HepG2 (cell line): ENCODE measurements at regions not wholly inside any gene's neighbourhood (a gene's known extent, or its start where the extent isn't known, plus 50 kb on each side); places are given as distances from the start of the nearest gene placed in this dataset.

Experiments used
- ATAC-seq: fragments of 200-7000 bp; cut with Tn5 transposase; 3 replicates; pipeline ENCODE4 v1.9.1; 2020; ENCODE audit warnings: mild to moderate bottlenecking, moderate library complexity
- BruUV-seq: library from RNA; stranded (reverse); fragments of 400-500 nt; replicated peaks from 2 replicates; lab custom pipeline; 2021; lab: Mats Ljungman, UMichigan
- CTCF ChIA-PET: fragments of 300-600 bp; formaldehyde crosslinking; extraction: SDS; loops from one replicate; lab custom pipeline; 2021; ENCODE audit warnings: low total read pairs, inconsistent platforms, low intra/inter-chr PET ratio; lab: Yijun Ruan, JAX
- POLR2A ChIA-PET: fragments of 350-600 bp; sonication (Branson Sonifier 250); formaldehyde crosslinking; loops from one replicate; lab custom pipeline; 2020; ENCODE audit warnings: antibody characterized with exemption, inconsistent platforms; lab: Yijun Ruan, JAX
- DNase-seq: peaks from one replicate; pipeline ENCODE4 v3.0.0-alpha.2; 2015; ENCODE audit warnings: low spot score
- FAIRE-seq: peaks from 3 replicates; lab custom pipeline; 2011; peaks lifted over from hg19 to GRCh38; lab: Jason Lieb, UNC
- H2AFZ ChIP-seq: one replicate; pipeline ENCODE4 v1.6.1; 2011; ENCODE audit warnings: low read length, inconsistent platforms
- H3K27ac ChIP-seq: fragments of 300-600 bp; 3 replicates; pipeline ENCODE4 v1.8.0; 2011; ENCODE audit warnings: mixed run types, mild to moderate bottlenecking, mixed read lengths, low read length, inconsistent platforms; ENCODE audit not compliant: insufficient read depth; ENCODE audit errors: extremely low read length
- H3K27me3 ChIP-seq, 2 experiments: fragments of 200-600 bp in 1 of 2; 2 replicates in 1 of 2; 3 replicates in 1 of 2; pipeline versions ENCODE4 v1.6.0 to v1.8.0; 2011; ENCODE audit warnings: low read length in 2 of 2, mild to moderate bottlenecking in 2 of 2, moderate library complexity in 2 of 2, inconsistent platforms in 1 of 2; ENCODE audit not compliant: insufficient read depth in 2 of 2, control insufficient read depth in 1 of 2
- H3K36me3 ChIP-seq, 2 experiments: fragments of 200-600 bp in 1 of 2; replicated peaks in 1 of 2; 2 replicates in 1 of 2; 3 replicates in 1 of 2; pipeline versions ENCODE4 v1.5.1 to v1.8.0; 2011; ENCODE audit warnings: low read length in 2 of 2, inconsistent platforms in 1 of 2; ENCODE audit not compliant: insufficient read depth in 2 of 2, control insufficient read depth in 1 of 2
- H3K4me1 ChIP-seq: 2 replicates; pipeline ENCODE4 v1.5.1; 2012; ENCODE audit warnings: low read length, inconsistent platforms; ENCODE audit not compliant: insufficient read depth
- H3K4me2 ChIP-seq: 2 replicates; pipeline ENCODE4 v1.6.0; 2011; ENCODE audit warnings: low read depth, low read length, inconsistent platforms
- H3K4me3 ChIP-seq, 3 experiments: fragments of 200-600 bp in 1 of 3; sonication (generic), shearing (Covaris generic) in 1 of 3; replicated peaks in 1 of 3; 2 replicates each; pipeline ENCODE4 v1.5.1; 2011 to 2016; ENCODE audit warnings: low read length in 3 of 3, inconsistent platforms in 2 of 3, low read depth in 2 of 3, mild to moderate bottlenecking in 2 of 3, control low read depth in 1 of 3, mixed read lengths in 1 of 3; ENCODE audit not compliant: insufficient read depth in 1 of 3
- H3K79me2 ChIP-seq: one replicate; pipeline ENCODE4 v1.6.1; 2011; ENCODE audit warnings: low read length, inconsistent platforms; ENCODE audit not compliant: insufficient read depth
- H3K9ac ChIP-seq: 2 replicates; pipeline ENCODE4 v1.6.0; 2011; ENCODE audit warnings: mild to moderate bottlenecking, low read depth, low read length, inconsistent platforms; ENCODE audit not compliant: insufficient read depth
- H3K9me3 ChIP-seq: 2 replicates; pipeline ENCODE4 v1.5.1; 2012; ENCODE audit warnings: mild to moderate bottlenecking, low read length
- H4K20me1 ChIP-seq: 2 replicates; pipeline ENCODE4 v1.6.0; 2011; ENCODE audit warnings: inconsistent platforms, mild to moderate bottlenecking, low read length, moderate library complexity; ENCODE audit not compliant: insufficient read depth
- NFE2L2 ChIP-seq: fragments of 150-350 bp; IDR thresholded peaks from 2 replicates; pipeline ENCODE4 v1.6.1; 2014; ENCODE audit warnings: low read length
- ZNF883 ChIP-seq: sonication (generic); formaldehyde crosslinking; IDR thresholded peaks from 2 replicates; pipeline ENCODE4 v1.5.1; 2020; ENCODE audit warnings: mild to moderate bottlenecking, missing genetic modification reagents; ENCODE audit errors: not compliant biosample characterization
- WGBS: methylation state at CpG from one replicate; pipeline ENCODE4 v1.1.6; 2017; ENCODE audit warnings: low lambda C conversion rate; 5-methylcytosine and 5-hydroxymethylcytosine counted together
- in situ Hi-C: cut with HindIII; loops from 2 replicates; pipeline ENCODE4 v1.10.0; 2017; ENCODE audit warnings: low pct_unique_long_range_greater_than_20kb; ENCODE audit not compliant: extremely low pct_ligation_motif_present
- intact Hi-C: fragments of 100-400 bp; cut with micrococcal nuclease; formaldehyde crosslinking; loops from one replicate; pipeline ENCODE4 v1.10.0; 2022; ENCODE audit not compliant: unreplicated experiment
- TF ChIP-seq, protein P1 (sequence below): sonication (generic); formaldehyde crosslinking; IDR thresholded peaks from 2 replicates; pipeline ENCODE4 v1.4.0; 2020; ENCODE audit warnings: mild to moderate bottlenecking, missing genetic modification reagents
- TF ChIP-seq, protein P2 (sequence below): sonication (generic); formaldehyde crosslinking; IDR thresholded peaks from 2 replicates; pipeline ENCODE4; 2020; ENCODE audit warnings: missing genetic modification reagents, mild to moderate bottlenecking, borderline replicate concordance

DNA sequence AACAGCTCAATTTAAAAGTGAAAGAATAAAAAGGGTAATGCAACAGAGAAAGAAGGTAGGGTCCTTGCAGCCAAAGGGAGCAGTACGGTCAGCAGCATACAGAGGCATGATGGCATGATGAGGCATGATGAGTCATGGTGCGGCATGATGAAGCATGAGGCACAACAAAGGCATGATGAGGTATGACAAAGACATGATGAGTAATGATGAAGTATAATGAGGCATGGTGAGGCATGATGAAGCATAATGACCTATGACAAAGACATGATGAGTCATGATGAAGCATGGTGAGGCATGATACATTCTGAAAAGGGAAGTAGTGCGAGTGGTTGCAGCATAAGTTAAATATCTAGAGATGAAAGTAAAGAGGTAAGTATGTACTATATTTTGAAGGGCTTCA is 673.2 kb downstream of the TMEM182 start (continued):
- TF ChIP-seq, protein P1, sequence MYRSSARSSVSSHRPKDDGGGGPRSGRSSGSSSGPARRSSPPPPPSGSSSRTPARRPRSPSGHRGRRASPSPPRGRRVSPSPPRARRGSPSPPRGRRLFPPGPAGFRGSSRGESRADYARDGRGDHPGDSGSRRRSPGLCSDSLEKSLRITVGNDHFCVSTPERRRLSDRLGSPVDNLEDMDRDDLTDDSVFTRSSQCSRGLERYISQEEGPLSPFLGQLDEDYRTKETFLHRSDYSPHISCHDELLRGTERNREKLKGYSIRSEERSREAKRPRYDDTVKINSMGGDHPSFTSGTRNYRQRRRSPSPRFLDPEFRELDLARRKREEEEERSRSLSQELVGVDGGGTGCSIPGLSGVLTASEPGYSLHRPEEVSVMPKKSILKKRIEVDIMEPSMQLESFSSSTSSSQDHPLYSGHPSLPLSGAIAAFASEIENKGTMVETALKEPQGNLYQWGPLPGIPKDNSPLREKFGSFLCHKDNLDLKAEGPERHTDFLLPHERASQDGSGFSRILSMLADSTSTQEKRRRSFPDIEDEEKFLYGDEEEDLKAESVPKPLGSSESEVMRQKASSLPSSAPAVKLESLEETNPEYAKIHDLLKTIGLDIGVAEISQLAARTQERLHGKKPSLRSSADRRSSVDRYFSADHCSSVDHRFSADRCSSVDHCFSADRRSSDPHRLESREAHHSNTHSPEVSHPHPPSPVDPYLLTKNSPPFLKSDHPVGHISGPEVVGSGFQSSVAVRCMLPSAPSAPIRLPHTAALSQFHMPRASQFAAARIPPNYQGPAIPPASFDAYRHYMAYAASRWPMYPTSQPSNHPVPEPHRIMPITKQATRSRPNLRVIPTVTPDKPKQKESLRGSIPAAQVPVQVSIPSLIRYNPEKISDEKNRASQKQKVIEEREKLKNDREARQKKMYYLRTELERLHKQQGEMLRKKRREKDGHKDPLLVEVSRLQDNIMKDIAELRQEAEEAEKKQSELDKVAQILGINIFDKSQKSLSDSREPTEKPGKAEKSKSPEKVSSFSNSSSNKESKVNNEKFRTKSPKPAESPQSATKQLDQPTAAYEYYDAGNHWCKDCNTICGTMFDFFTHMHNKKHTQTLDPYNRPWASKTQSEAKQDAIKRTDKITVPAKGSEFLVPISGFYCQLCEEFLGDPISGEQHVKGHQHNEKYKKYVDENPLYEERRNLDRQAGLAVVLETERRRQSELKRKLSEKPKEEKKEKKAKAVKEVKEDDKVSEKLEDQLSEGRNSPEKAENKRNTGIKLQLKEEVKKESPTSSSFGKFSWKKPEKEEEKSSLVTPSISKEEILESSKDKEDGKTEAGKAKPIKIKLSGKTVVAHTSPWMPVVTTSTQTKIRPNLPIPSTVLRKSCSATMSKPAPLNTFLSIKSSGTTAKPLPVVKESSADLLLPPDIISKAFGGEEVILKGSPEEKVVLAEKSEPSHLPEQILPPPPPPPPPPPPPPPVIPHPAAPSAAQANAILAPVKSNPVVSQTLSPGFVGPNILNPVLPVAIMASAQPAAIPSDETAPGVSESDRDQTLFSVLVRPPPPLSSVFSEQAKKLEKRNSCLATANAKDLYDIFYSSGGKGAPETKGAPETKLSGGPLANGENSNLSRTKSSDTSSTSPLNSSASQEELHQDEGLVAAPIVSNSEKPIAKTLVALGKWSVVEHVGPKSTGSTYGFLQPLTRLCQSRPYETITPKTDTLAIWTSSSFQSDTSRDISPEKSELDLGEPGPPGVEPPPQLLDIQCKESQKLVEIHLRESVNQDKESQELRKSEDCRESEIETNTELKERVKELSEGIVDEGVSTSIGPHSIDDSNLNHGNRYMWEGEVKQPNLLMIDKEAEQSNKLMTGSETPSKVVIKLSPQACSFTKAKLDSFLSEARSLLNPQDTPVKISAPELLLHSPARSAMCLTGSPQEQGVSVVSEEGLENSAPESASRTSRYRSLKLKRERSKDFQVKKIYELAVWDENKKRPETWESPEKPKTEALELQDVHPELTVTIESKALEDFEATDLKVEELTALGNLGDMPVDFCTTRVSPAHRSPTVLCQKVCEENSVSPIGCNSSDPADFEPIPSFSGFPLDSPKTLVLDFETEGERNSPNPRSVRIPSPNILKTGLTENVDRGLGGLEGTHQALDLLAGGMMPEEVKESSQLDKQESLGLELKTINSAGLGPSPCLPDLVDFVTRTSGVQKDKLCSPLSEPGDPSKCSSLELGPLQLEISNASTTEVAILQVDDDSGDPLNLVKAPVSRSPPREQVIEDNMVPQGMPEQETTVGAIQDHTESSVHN (CRISPR knock-in tag), result no peak
- TF ChIP-seq NFE2L2, result 0 out of 2 replicates have a peak, but pooled peaks have one; percentile 13

DNA sequence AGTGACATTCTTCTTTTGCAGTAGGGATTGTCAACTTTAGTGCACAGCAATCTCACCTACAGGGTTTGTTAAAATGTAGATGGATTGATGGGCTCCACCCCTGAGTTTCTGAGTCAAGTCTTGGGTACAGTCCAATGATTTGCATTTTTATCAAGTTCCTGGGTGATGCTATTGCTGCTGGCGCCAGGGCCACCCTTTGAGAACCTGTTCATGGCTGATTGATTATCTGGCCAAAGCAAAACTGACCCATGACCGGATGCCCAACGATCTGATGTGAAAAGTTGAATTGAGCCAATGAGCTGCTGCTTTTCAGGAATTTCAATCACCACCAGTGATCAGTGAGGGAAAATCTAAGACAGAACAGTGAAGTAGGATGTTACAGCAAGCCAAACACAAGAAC is 675.3 kb downstream of the TMEM182 start:
- in situ Hi-C loops (no loop called here), intact Hi-C loops (no loop called here)

More for the DNA sequence above, 675.3 kb downstream of the TMEM182 start:
- ATAC-seq (no peak), FAIRE-seq (no peak), DNase-seq (no peak)
- Histone ChIP-seq H3K9ac (no peak overlapping the region), H3K4me3 (no peak overlapping the region), H3K79me2 (no peaks in the 10 kb centered on the region), H4K20me1 (no peaks in the 10 kb centered on the region), H3K27ac (no peak overlapping the region), H3K4me1 (no peaks in the 10 kb centered on the region), H3K36me3 (no peaks in the 10 kb centered on the region), H2AFZ (no peak overlapping the region), H3K27me3 (no peaks in the 10 kb centered on the region), H3K9me3 (peaks cover 6% of the 10 kb centered on the region; the same call in 1 of the 2 replicates), H3K4me2 (no peak overlapping the region)
- ChIA-PET POLR2A (no interaction called here), CTCF (no interaction called here)
- 2% methylated on average over 3 of the region's 3 CpGs for WGBS
- TF ChIP-seq, protein P2, sequence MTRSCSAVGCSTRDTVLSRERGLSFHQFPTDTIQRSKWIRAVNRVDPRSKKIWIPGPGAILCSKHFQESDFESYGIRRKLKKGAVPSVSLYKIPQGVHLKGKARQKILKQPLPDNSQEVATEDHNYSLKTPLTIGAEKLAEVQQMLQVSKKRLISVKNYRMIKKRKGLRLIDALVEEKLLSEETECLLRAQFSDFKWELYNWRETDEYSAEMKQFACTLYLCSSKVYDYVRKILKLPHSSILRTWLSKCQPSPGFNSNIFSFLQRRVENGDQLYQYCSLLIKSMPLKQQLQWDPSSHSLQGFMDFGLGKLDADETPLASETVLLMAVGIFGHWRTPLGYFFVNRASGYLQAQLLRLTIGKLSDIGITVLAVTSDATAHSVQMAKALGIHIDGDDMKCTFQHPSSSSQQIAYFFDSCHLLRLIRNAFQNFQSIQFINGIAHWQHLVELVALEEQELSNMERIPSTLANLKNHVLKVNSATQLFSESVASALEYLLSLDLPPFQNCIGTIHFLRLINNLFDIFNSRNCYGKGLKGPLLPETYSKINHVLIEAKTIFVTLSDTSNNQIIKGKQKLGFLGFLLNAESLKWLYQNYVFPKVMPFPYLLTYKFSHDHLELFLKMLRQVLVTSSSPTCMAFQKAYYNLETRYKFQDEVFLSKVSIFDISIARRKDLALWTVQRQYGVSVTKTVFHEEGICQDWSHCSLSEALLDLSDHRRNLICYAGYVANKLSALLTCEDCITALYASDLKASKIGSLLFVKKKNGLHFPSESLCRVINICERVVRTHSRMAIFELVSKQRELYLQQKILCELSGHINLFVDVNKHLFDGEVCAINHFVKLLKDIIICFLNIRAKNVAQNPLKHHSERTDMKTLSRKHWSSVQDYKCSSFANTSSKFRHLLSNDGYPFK (CRISPR knock-in tag), result no peak
- no peak for TF ChIP-seq ZNF883 (CRISPR knock-in tag)
- no TSS peak for BruUV-seq
